Activated CD4-positive, alpha-beta memory T cell treated with anti-CD3 and anti-CD28 coated beads for 36 hours (primary cell): ENCODE measurements at regions not wholly inside any gene's neighbourhood (a gene's known extent, or its start where the extent isn't known, plus 50 kb on each side); places are given as distances from the start of the nearest gene placed in this dataset.

Experiments used
- CTCF ChIA-PET: fragments of 350-600 bp; sonication (Branson Sonifier 250); formaldehyde crosslinking; loops from one replicate; lab custom pipeline; 2021; ENCODE audit warnings: antibody characterized with exemption, inconsistent platforms; lab: Charles Lee
- POLR2A ChIA-PET: fragments of 350-600 bp; sonication (Branson Sonifier 250); formaldehyde crosslinking; loops from one replicate; lab custom pipeline; 2021; ENCODE audit warnings: antibody characterized with exemption; lab: Charles Lee
- DNase-seq: peaks from one replicate; pipeline ENCODE4 v3.0.0-alpha.2; 2020
- H3K27ac Mint-ChIP-seq: one replicate; pipeline ENCODE4 v1.8.0; 2021; ENCODE audit warnings: mixed read lengths
- H3K27me3 Mint-ChIP-seq: one replicate; pipeline ENCODE4 v1.8.0; 2021; ENCODE audit warnings: mixed read lengths
- H3K36me3 Mint-ChIP-seq: one replicate; pipeline ENCODE4 v1.8.0; 2021; ENCODE audit warnings: mixed read lengths
- H3K4me1 Mint-ChIP-seq: one replicate; pipeline ENCODE4 v1.8.0; 2021; ENCODE audit warnings: low read depth, mixed read lengths
- H3K4me3 Mint-ChIP-seq: one replicate; pipeline ENCODE4 v1.8.0; 2021; ENCODE audit warnings: mild to moderate bottlenecking, mixed read lengths
- H3K9me3 Mint-ChIP-seq: one replicate; pipeline ENCODE4 v1.8.0; 2021; ENCODE audit warnings: mixed read lengths
- intact Hi-C: fragments of 100-400 bp; cut with micrococcal nuclease; formaldehyde crosslinking; loops from one replicate; pipeline ENCODE4 v1.15.1; 2023

DNA sequence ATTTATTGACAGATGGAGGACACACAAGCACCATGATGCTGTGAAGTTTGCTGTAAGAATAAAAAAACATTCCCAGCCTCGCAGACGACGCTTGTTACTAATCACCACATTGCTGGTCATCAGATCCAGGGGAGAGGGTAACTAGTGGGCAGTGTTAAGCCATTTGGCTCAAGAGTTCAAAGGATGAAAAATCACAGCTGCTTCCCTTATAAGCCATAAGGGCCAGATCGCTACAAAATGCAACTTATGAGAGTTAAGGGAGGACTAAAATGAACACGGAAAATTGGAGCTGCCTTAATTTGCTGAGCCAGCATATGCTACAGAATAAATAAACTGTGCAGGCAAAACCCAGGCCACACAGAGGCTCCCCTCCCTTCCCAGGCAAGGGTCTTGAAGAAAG, 522.6 kb downstream of the TDRD15 start:
- no peaks in the 10 kb centered on the region for H3K4me1 Mint-ChIP-seq
- ChIA-PET POLR2A (no interaction called here), CTCF (interaction anchor here (0.6 kb wide), 1 partner anchor 27 kb away, joined by 3 read pairs; no protein-coding TSS in a partner anchor)
- no peak for DNase-seq
- H3K27me3 Mint-ChIP-seq, result no peaks in the 10 kb centered on the region
- H3K27ac Mint-ChIP-seq, result no peak overlapping the region
- intact Hi-C loops, result no loop called here
- peaks cover 2% of the 10 kb centered on the region for H3K9me3 Mint-ChIP-seq
- no peak overlapping the region for H3K4me3 Mint-ChIP-seq
- H3K36me3 Mint-ChIP-seq, result no peaks in the 10 kb centered on the region

DNA sequence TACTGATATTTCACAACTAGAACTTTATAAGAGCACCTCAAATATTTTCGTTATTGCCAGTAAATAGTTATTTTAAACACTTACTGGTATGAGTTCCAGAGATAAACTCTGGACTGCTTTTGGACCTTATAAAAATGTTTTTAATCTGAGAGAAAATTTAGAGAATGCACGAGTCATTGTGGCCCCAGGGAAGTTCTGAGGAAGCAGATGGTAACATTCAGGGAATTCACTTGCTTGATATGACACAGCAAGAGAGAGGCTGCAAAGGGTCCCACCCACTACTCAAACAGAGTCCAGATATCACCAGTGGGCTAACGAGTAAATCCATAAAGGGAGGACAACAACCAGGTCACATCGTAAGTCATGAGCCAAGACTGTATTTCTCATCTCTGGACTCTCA, 526.8 kb downstream of the TDRD15 start:
- Mint-ChIP-seq H3K27ac (no peak overlapping the region), H3K9me3 (peaks cover 4% of the 10 kb centered on the region), H3K27me3 (no peaks in the 10 kb centered on the region), H3K4me3 (no peak overlapping the region), H3K36me3 (no peaks in the 10 kb centered on the region), H3K4me1 (no peaks in the 10 kb centered on the region)
- ChIA-PET POLR2A (no interaction called here), CTCF (no interaction called here)
- DNase-seq, result no peak
- intact Hi-C loops, result no loop called here

DNA sequence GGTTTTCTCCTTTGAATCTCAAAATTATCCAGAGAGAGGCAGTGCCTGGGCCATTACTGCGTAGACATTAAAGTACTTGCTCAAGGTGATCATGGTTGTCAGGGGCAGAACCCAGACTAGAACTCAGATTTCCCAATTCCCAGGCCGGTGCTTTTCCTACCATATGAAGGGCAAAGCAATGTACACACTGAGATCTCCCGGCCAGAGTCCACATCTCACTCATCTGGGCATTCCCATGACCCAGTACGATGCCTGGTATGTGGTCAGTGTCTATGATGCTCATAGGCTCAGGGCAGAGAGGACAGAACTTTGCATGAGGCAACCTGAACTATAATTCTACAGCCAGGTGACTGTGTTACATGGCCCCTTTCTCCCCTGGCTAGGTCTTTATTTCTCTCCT, 531.4 kb downstream of the TDRD15 start:
- H3K27ac Mint-ChIP-seq, result no peak overlapping the region
- no peaks in the 10 kb centered on the region for H3K27me3 Mint-ChIP-seq
- ChIA-PET CTCF (no interaction called here), POLR2A (no interaction called here)
- intact Hi-C loops, result no loop called here
- peaks cover 4% of the 10 kb centered on the region for H3K9me3 Mint-ChIP-seq
- H3K4me3 Mint-ChIP-seq, result no peak overlapping the region
- H3K36me3 Mint-ChIP-seq, result no peaks in the 10 kb centered on the region
- no peak for DNase-seq
- H3K4me1 Mint-ChIP-seq, result no peaks in the 10 kb centered on the region

DNA sequence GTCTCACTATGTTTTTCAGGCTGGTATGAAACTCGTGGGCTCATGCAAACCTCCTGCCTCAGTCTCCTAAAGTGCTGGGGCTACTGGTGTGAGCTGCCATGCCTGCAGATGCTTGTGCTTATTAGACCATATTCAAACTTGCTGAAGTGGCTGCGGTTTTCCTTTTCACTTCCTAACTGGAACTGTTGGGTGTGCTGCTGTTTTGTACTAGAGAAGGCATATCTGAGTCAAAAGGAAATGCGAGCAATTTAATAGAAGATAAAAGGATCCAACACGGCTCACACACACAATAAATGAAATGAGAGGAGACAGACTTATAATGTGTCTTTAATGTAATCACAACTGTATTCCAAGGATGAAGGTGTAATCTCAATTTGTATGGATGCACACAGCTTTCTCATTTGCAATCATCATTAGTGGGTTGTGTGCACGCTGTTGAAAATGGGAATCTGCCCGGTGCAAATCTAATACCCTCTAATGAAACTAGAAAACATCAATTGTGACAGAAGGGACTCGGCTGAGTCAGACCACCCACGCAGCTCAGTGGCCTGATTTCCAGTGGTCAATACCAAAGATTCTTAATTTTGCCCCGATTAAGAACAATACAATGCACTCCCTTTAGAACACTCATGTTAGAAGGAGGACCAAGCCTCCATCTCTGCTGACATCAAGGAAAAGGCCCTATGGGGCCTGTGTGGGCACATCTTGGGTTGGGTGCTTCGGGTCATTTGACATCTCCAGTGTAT, 532.7 kb downstream of the TDRD15 start:
- no peaks in the 10 kb centered on the region for H3K4me1 Mint-ChIP-seq
- DNase-seq, result no peak
- POLR2A ChIA-PET, result no interaction called here
- intact Hi-C loops, result no loop called here
- peaks cover 9% of the 10 kb centered on the region for H3K9me3 Mint-ChIP-seq
- CTCF ChIA-PET, result no interaction called here
- H3K36me3 Mint-ChIP-seq, result no peaks in the 10 kb centered on the region
- no peak overlapping the region for H3K4me3 Mint-ChIP-seq
- no peak overlapping the region for H3K27ac Mint-ChIP-seq
- H3K27me3 Mint-ChIP-seq, result no peaks in the 10 kb centered on the region

DNA sequence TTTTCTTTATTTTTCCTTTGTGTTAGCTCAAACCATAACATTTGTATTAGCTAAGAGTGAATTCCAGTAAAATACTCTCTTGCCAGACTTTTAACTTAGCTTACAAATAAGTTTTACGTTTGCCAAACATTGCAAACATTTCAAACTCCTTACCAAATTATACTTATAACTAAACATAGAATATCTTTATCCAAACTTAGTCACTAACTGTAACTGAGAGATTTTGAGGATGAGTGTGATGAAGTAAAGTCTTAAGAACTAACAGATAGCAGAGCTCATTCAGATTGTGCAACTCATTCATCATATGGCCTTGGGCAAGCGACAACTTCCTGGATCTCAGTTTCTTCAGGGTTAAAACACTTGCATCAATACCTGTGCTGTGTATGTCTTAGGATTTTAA, 533.7 kb downstream of the TDRD15 start:
- intact Hi-C loops, result no loop called here
- no peak for DNase-seq
- no peaks in the 10 kb centered on the region for H3K36me3 Mint-ChIP-seq
- no peaks in the 10 kb centered on the region for H3K4me1 Mint-ChIP-seq
- ChIA-PET CTCF (no interaction called here), POLR2A (no interaction called here)
- no peak overlapping the region for H3K4me3 Mint-ChIP-seq
- H3K27ac Mint-ChIP-seq, result no peak overlapping the region
- no peaks in the 10 kb centered on the region for H3K27me3 Mint-ChIP-seq
- peaks cover 5% of the 10 kb centered on the region for H3K9me3 Mint-ChIP-seq

DNA sequence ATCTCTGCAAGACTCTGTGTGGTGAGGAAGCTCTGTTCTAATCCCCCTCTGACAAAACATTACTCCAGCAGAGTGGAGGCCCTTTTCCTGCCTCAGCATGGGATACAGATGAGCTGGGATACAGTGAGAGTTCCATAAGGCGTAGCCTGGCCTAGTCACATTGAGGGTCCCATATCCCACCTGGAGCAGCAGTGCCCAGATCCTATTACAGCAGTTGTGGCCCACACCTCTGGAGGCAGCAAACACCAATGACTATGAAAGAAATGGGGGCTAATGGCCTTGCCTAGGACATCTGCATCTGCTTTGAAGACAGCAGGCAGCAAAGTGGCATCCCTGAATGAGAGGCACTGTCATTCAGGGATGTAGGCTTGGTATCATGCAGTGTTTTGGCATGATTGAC, 534.5 kb downstream of the TDRD15 start:
- CTCF ChIA-PET, result no interaction called here
- H3K36me3 Mint-ChIP-seq, result no peaks in the 10 kb centered on the region
- intact Hi-C loops, result no loop called here
- no peak overlapping the region for H3K4me3 Mint-ChIP-seq
- H3K9me3 Mint-ChIP-seq, result peaks cover 7% of the 10 kb centered on the region
- DNase-seq, result no peak
- no peaks in the 10 kb centered on the region for H3K27me3 Mint-ChIP-seq
- POLR2A ChIA-PET, result no interaction called here
- no peak overlapping the region for H3K27ac Mint-ChIP-seq
- no peaks in the 10 kb centered on the region for H3K4me1 Mint-ChIP-seq

DNA sequence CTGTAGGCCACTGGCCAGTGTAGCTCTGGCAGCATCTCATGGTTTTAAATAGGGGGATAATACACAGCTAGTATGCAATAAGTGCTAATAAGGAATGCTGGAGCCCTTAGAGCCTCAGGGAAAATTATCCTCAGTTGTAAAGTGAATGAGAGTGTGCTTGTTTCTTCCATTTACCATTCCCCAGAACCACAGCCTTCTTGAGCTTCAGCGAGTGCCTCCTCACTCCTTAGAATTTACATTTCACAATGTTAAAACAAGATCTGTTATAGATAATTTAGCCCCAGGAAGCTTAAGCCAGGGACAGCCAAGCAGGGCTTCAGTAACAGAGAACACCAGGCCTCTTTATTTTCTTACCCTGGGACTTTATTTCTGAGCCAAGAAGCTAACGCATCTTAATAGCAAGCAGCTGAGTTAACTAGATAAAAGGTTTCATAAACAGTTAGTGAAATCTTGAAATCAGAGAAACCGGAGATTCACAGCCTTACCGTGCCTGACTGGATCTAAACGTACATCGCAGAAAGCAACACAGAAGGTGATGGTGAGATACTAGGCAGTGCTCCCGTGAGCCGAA, 535.2 kb downstream of the TDRD15 start:
- no peak for DNase-seq
- Mint-ChIP-seq H3K4me1 (no peaks in the 10 kb centered on the region), H3K4me3 (no peak overlapping the region), H3K27ac (no peak overlapping the region), H3K9me3 (peaks cover 7% of the 10 kb centered on the region), H3K36me3 (no peaks in the 10 kb centered on the region), H3K27me3 (no peaks in the 10 kb centered on the region)
- ChIA-PET POLR2A (no interaction called here), CTCF (no interaction called here)
- intact Hi-C loops, result no loop called here

DNA sequence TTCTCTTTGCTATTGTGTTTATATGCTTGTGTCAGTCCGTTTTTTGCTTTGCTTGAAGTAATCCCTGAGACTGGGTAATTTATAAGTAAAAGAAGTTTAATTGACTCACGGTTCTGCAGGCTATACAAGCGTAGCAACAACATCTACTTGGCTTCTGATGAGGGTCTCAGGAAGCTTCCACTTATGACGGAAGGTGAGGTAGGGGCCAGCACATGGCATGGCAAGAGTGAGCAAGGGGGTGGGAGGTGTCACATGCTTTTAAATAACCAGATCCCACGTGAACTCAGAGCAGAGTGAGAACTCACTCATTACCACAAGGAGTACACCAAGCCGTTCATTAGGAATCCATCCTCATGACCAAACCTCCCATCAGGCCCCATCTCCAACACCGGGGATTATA, 540.3 kb downstream of the TDRD15 start:
- intact Hi-C loops, result no loop called here
- Mint-ChIP-seq H3K9me3 (peaks cover 7% of the 10 kb centered on the region), H3K4me1 (no peaks in the 10 kb centered on the region), H3K36me3 (no peaks in the 10 kb centered on the region), H3K27ac (no peak overlapping the region), H3K4me3 (no peak overlapping the region), H3K27me3 (no peaks in the 10 kb centered on the region)
- CTCF ChIA-PET, result no interaction called here
- DNase-seq, result no peak
- POLR2A ChIA-PET, result no interaction called here

DNA sequence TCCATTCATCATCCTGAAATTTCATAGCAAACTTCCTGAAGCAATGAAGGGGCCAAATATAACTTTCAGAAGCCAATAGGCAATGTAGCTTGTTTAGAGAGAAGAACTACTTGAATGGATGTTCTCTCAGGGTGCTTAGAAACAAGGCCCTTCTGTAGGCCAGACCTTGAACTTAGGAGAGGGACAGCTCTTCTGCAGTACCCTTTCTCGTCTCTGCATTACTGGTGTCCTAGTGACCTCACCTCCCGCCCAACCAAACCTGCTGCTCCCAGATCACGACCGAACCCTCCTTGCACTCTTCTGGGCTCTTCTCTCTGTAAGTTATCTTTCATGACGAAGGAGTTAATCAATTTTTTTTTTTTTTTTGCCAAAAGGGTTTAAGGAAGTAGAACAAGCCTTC, 543.9 kb downstream of the TDRD15 start:
- intact Hi-C loops, result no loop called here
- H3K27me3 Mint-ChIP-seq, result no peaks in the 10 kb centered on the region
- H3K36me3 Mint-ChIP-seq, result no peaks in the 10 kb centered on the region
- H3K4me3 Mint-ChIP-seq, result no peak overlapping the region
- POLR2A ChIA-PET, result no interaction called here
- no peak overlapping the region for H3K27ac Mint-ChIP-seq
- no peak for DNase-seq
- no peaks in the 10 kb centered on the region for H3K4me1 Mint-ChIP-seq
- peaks cover 5% of the 10 kb centered on the region for H3K9me3 Mint-ChIP-seq
- CTCF ChIA-PET, result no interaction called here

DNA sequence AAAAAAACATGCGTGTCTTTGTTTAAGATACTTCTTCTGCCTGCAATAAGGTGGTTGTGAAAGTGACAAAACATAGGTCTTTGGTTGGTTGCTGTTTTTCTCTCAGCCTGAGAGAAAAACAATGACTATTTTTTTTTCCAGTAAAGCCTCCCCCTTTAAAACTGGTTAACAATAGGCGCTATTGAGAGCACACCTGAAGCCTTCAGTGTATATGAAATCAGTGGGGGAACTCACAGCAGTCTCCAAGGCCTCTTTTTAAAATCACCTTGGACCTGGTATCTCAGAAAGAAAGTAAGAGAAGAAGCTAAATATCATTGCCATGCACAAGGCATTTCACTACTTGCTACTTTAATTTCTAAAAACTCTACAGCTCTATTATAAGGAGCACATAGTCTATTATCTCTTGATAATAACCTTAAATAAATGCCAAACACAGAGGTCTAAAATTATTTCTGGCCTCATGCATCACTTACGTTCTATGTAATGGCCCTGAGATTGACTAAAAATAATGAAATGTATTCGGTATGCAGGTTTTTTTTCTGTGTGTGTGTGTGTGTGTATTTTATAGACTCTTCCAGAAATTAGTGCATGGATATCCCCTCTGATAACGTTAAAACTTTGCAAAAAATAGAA, 544.4 kb downstream of the TDRD15 start:
- no peak overlapping the region for H3K4me3 Mint-ChIP-seq
- DNase-seq, result no peak
- no peaks in the 10 kb centered on the region for H3K36me3 Mint-ChIP-seq
- POLR2A ChIA-PET, result no interaction called here
- peaks cover 5% of the 10 kb centered on the region for H3K9me3 Mint-ChIP-seq
- H3K27ac Mint-ChIP-seq, result no peak overlapping the region
- no peaks in the 10 kb centered on the region for H3K4me1 Mint-ChIP-seq
- intact Hi-C loops, result no loop called here
- CTCF ChIA-PET, result no interaction called here
- H3K27me3 Mint-ChIP-seq, result no peaks in the 10 kb centered on the region

DNA sequence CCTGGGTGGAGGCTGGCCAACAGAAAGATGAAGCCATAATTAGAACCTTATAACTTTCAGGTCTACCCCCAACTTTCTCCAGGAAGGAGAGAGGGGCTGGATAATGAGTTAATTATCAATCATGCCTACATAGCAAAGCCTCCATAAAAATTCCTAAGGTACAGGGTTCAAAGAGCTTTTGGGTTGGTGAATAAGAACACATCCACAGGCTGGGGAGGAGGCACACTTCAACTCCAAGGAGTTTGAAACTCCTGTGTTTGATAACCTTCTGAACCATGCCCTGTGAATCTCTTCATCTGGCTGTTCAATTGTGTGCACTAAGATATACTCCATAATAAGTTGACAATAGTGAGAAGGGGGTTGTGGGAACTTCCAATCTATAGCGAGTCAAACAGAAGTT, 552.3 kb downstream of the TDRD15 start:
- ChIA-PET POLR2A (no interaction called here), CTCF (no interaction called here)
- no peaks in the 10 kb centered on the region for H3K36me3 Mint-ChIP-seq
- no peak for DNase-seq
- no peaks in the 10 kb centered on the region for H3K27me3 Mint-ChIP-seq
- no peaks in the 10 kb centered on the region for H3K9me3 Mint-ChIP-seq
- no peaks in the 10 kb centered on the region for H3K4me1 Mint-ChIP-seq
- intact Hi-C loops, result no loop called here
- no peak overlapping the region for H3K27ac Mint-ChIP-seq
- H3K4me3 Mint-ChIP-seq, result no peak overlapping the region

DNA sequence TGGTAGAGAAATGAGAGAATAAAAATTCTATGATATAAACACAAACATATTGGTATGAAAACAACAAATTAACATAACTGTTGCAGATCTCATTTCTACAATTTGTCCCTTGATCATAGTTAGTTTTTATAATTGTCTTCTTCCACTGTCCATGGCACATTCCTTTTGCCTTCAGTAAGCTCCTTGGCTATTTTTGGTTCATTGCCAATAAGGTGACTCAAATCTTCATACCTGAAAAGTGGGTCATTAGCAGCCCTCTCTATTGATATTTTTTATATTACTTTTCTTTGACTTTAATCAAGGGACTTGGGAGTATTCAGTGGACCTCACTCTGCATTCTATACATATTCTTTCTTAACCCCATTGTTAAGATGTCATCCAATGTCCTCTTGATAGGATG, 552.9 kb downstream of the TDRD15 start:
- Mint-ChIP-seq H3K36me3 (no peaks in the 10 kb centered on the region), H3K4me3 (no peak overlapping the region), H3K9me3 (no peaks in the 10 kb centered on the region), H3K27ac (no peak overlapping the region), H3K4me1 (no peaks in the 10 kb centered on the region), H3K27me3 (no peaks in the 10 kb centered on the region)
- ChIA-PET CTCF (no interaction called here), POLR2A (no interaction called here)
- intact Hi-C loops, result no loop called here
- DNase-seq, result no peak

DNA sequence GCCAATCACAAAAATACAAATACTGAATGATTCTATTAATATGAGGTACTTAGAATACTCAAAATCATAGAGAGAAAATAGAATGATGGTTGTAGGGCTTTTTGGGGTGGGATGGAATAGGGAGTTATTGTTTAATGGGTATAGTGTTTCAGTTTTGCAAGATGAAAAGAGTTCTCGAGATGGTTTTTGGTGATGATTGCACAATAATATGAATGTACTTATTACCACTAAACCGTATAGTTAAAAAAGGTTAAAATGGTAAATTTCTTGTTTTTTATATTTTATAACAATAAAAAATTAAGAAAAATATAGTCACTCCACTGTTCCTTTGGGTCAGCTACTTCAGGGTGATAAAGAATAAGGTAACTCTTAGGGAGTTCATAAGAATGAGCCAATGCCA, 560.1 kb downstream of the TDRD15 start:
- no peaks in the 10 kb centered on the region for H3K27me3 Mint-ChIP-seq
- no peak for DNase-seq
- POLR2A ChIA-PET, result no interaction called here
- CTCF ChIA-PET, result no interaction called here
- H3K4me1 Mint-ChIP-seq, result no peaks in the 10 kb centered on the region
- no peak overlapping the region for H3K27ac Mint-ChIP-seq
- peaks cover 4% of the 10 kb centered on the region for H3K9me3 Mint-ChIP-seq
- no peaks in the 10 kb centered on the region for H3K36me3 Mint-ChIP-seq
- no peak overlapping the region for H3K4me3 Mint-ChIP-seq
- intact Hi-C loops, result no loop called here
